Left ventricle myocardium inferior (tissue), 1 donor: ENCODE measurements at regions not wholly inside any gene's neighbourhood (a gene's known extent, or its start where the extent isn't known, plus 50 kb on each side); places are given as distances from the start of the nearest gene placed in this dataset.
"Not testable (repeated sequence)": the region's sequence is repeated elsewhere in the genome, so short reads cannot be mapped to it uniquely, and the experiment has no call there.

Experiments used
- DNase-seq: peaks from one replicate; pipeline ENCODE4 v3.0.0-alpha.2; 2020
- H3K27ac ChIP-seq: fragments of 200-600 bp; replicated peaks from 2 replicates; pipeline ENCODE4 v1.8.0; 2021
- H3K27me3 ChIP-seq: fragments of 200-600 bp; 2 replicates; pipeline ENCODE4 v1.8.0; 2021; ENCODE audit warnings: low read depth
- H3K36me3 ChIP-seq: fragments of 200-600 bp; 2 replicates; pipeline ENCODE4 v1.8.0; 2021
- H3K4me1 ChIP-seq: fragments of 200-600 bp; 2 replicates; pipeline ENCODE4 v1.8.0; 2021
- H3K4me3 ChIP-seq: fragments of 200-600 bp; 2 replicates; pipeline ENCODE4 v1.8.0; 2021; ENCODE audit warnings: mild to moderate bottlenecking, moderate library complexity
- H3K9me3 ChIP-seq: fragments of 200-600 bp; replicated peaks from 2 replicates; pipeline ENCODE4 v1.8.0; 2021
- CTCF ChIP-seq: fragments of 200-600 bp; IDR thresholded peaks from 2 replicates; pipeline ENCODE4 v1.8.0; 2021; ENCODE audit warnings: antibody characterized with exemption, mild to moderate bottlenecking, borderline replicate concordance
- intact Hi-C: fragments of 100-400 bp; cut with micrococcal nuclease; formaldehyde crosslinking; loops from one replicate; pipeline ENCODE4 v1.11.0; 2022
- donor health status: DM: no; HTN: yes; CAD: no; lungs with severe emphysema.

GRCh38 chr4:93947286-93947685 lies 118.7 kb downstream of the ATOH1 start:
- Histone ChIP-seq H3K4me3 (no peak overlapping the region), H3K4me1 (no peaks in the 10 kb centered on the region), H3K9me3 (peaks cover 2% of the 10 kb centered on the region), H3K27me3 (no peaks in the 10 kb centered on the region), H3K36me3 (no peaks in the 10 kb centered on the region), H3K27ac (no peak overlapping the region)
- no peak for TF ChIP-seq CTCF
- intact Hi-C loops, result no loop called here
- no peak for DNase-seq

- H3K9me3 ChIP-seq, result peaks cover 26% of the 10 kb centered on the region
- H3K36me3 ChIP-seq, H3K4me3 ChIP-seq, intact Hi-C loops, DNase-seq, H3K27me3 ChIP-seq, H3K4me1 ChIP-seq, H3K27ac ChIP-seq: not testable (repeated sequence)
These were observed 121.7 kb downstream of the ATOH1 start for GRCh38 chr4:93950239-93950638.

- TF ChIP-seq CTCF, result no peak
- no peak overlapping the region for H3K27ac ChIP-seq
- H3K4me3 ChIP-seq, result no peak overlapping the region
- DNase-seq, result no peak
- no peaks in the 10 kb centered on the region for H3K27me3 ChIP-seq
- H3K9me3 ChIP-seq, result peaks cover 25% of the 10 kb centered on the region
- H3K36me3 ChIP-seq, result no peaks in the 10 kb centered on the region
- intact Hi-C loops, result no loop called here
- no peaks in the 10 kb centered on the region for H3K4me1 ChIP-seq
These were observed 128.6 kb downstream of the ATOH1 start for GRCh38 chr4:93957186-93957585.

- intact Hi-C loops, result no loop called here
- no peaks in the 10 kb centered on the region for H3K27me3 ChIP-seq
- TF ChIP-seq CTCF, result no peak
These were observed 131.9 kb downstream of the ATOH1 start for GRCh38 chr4:93960450-93960849.

GRCh38 chr4:93960916-93961315 lies 132.4 kb downstream of the ATOH1 start:
- intact Hi-C loops, result no loop called here
- no peaks in the 10 kb centered on the region for H3K9me3 ChIP-seq
- H3K27ac ChIP-seq, result no peak overlapping the region
- H3K36me3 ChIP-seq, result no peaks in the 10 kb centered on the region
- no peaks in the 10 kb centered on the region for H3K27me3 ChIP-seq
- TF ChIP-seq CTCF, result no peak
- H3K4me3 ChIP-seq, result no peak overlapping the region
- no peaks in the 10 kb centered on the region for H3K4me1 ChIP-seq
- no peak for DNase-seq

More at GRCh38 chr4:93960450-93960849, 131.9 kb downstream of the ATOH1 start:
- Histone ChIP-seq H3K36me3 (no peaks in the 10 kb centered on the region), H3K4me1 (no peaks in the 10 kb centered on the region), H3K9me3 (no peaks in the 10 kb centered on the region), H3K27ac (no peak overlapping the region), H3K4me3 (no peak overlapping the region)
- DNase-seq, result no peak

- no peak for DNase-seq
- Histone ChIP-seq H3K36me3 (no peaks in the 10 kb centered on the region), H3K4me1 (no peaks in the 10 kb centered on the region), H3K27me3 (no peaks in the 10 kb centered on the region), H3K4me3 (no peak overlapping the region), H3K27ac (no peak overlapping the region), H3K9me3 (peaks cover 16% of the 10 kb centered on the region)
- no peak for TF ChIP-seq CTCF
- intact Hi-C loops, result no loop called here
These were observed 153.0 kb downstream of the ATOH1 start for GRCh38 chr4:93981594-93981993.
